ENCODE measurements at regions not wholly inside any gene's neighbourhood (a gene's known extent, or its start where the extent isn't known, plus 50 kb on each side); places are given as distances from the start of the nearest gene placed in this dataset.

DNA sequence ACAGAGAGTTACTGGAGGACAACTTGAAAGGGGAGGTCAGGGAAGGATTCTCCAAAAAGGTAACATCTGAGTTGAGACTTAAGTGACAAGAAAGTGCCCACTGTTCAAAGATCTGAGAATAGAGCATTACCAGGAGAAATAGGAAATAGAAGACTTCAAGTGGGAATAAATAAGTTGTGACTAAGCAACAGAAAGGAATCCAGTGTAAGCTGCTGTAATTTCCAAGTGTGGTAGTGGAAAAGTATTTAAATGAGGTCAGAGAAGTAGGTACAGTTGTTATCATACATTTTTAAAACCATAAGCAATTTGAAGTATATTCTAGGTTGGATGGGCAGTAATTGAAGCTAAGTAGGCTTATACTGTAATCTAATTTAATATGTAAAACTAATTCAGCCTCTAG, 211.9 kb downstream of the FBXO8 start:
- H3K9ac ChIP-seq (ENCODE audit: extremely low read depth, insufficient read length, low read length): no peak overlapping the region
- Mint-ChIP-seq H3K36me3 (ENCODE audit: insufficient read depth in 1 of 3, low read depth in 3 of 3) (no peaks in the 10 kb centered on the region; a peak in 1 of 7 replicates), H3K4me1 (peaks cover 3 to 8% of the 10 kb centered on the region in 2 experiments; a peak in 3 of 4 replicates), H3K27me3 (ENCODE audit: low read depth) (peaks cover 6% of the 10 kb centered on the region), H3K27ac (no peak overlapping the region), H3K9me3 (no peaks in the 10 kb centered on the region), H3K4me3 (no peak overlapping the region)
- no peak for TF ChIP-seq CTCF (conservative IDR thresholded peaks at IDR 0.05)
- H3K23ac ChIP-seq (ENCODE audit: insufficient read length, low read depth, low read length): no peak overlapping the region
- H4K5ac ChIP-seq (ENCODE audit: insufficient read length, low read depth, low read length): no peak overlapping the region
- H2BK120ac ChIP-seq (ENCODE audit: low read depth, low read length, poor library complexity, severe bottlenecking): no peak overlapping the region
- H4K20me1 ChIP-seq (ENCODE audit: control insufficient read depth, insufficient read depth, insufficient read length): no peaks in the 10 kb centered on the region
- no peaks in the 10 kb centered on the region for H3K79me1 ChIP-seq (ENCODE audit: insufficient read depth, low read depth, low read length, poor library complexity, severe bottlenecking)
- no peak for DNase-seq
- H2AFZ ChIP-seq (ENCODE audit: low read length): no peak overlapping the region
- no peak overlapping the region for H3K4me2 ChIP-seq (ENCODE audit: insufficient read depth, insufficient read length, low read length)
- H3K23me2 ChIP-seq (ENCODE audit: insufficient read length, low read depth, low read length, poor library complexity, severe bottlenecking): no peaks in the 10 kb centered on the region
- no peak overlapping the region for H3K14ac ChIP-seq (ENCODE audit: insufficient read depth, low read length)
- H3K56ac ChIP-seq (ENCODE audit: insufficient read length, low read depth, low read length): no peak overlapping the region
- H3K18ac ChIP-seq (ENCODE audit: insufficient read length, low read depth, low read length): no peak overlapping the region
- H2BK15ac ChIP-seq (ENCODE audit: low read depth, low read length): no peak overlapping the region
- H3T11ph ChIP-seq (ENCODE audit: low read length): no peak overlapping the region
- H3K27ac ChIP-seq (ENCODE audit: insufficient read length, low read depth, low read length): no peak overlapping the region
- H4K8ac ChIP-seq (replicated peaks; ENCODE audit: insufficient read length, low read depth, low read length): no peak overlapping the region
- no peak overlapping the region for H2BK20ac ChIP-seq (ENCODE audit: low read depth, low read length, poor library complexity, severe bottlenecking)
- no peak overlapping the region for H4K91ac ChIP-seq (ENCODE audit: insufficient read length, low read depth, low read length)
- no peaks in the 10 kb centered on the region for H3K4me1 ChIP-seq (ENCODE audit: insufficient read depth, low read length)
- no peak overlapping the region for H2BK12ac ChIP-seq (ENCODE audit: insufficient read length, low read depth, low read length)
- H3K79me2 ChIP-seq (ENCODE audit: insufficient read depth, low read length): no peaks in the 10 kb centered on the region
- no peak overlapping the region for H3K4ac ChIP-seq (ENCODE audit: low read depth, low read length)
- no peaks in the 10 kb centered on the region for H3K9me3 ChIP-seq (ENCODE audit: control insufficient read depth, low read depth, low read length)
- H3K27me3 ChIP-seq (ENCODE audit: insufficient read depth, low read length): no peaks in the 10 kb centered on the region
- no peak overlapping the region for H2AK5ac ChIP-seq (ENCODE audit: insufficient read length, low read length)
- no peak overlapping the region for H2BK5ac ChIP-seq (ENCODE audit: insufficient read length, low read length)
